SK-N-SH treated with all-trans-retinoic acid at 6 μM for 48 hours (cell line): ENCODE measurements at regions not wholly inside any gene's neighbourhood (a gene's known extent, or its start where the extent isn't known, plus 50 kb on each side); places are given as distances from the start of the nearest gene placed in this dataset.
"Not testable (repeated sequence)": the region's sequence is repeated elsewhere in the genome, so short reads cannot be mapped to it uniquely, and the experiment has no call there.

Source experiments
- ATAC-seq: fragments of 200-7000 bp; cut with Tn5 transposase; 3 replicates; pipeline ENCODE4 v1.9.1; 2020; ENCODE audit warnings: mild to moderate bottlenecking, moderate library complexity
- ARNTL ChIP-seq: fragments of 450-650 bp; formaldehyde crosslinking; IDR thresholded peaks from 2 replicates; pipeline ENCODE4 v1.5.0; 2020; ENCODE audit warnings: low read depth, mild to moderate bottlenecking, moderate library complexity, borderline replicate concordance
- CREB5 ChIP-seq: fragments of 250-450 bp; sonication (Bioruptor Pico); IDR thresholded peaks from 2 replicates; pipeline ENCODE4 v1.5.1; 2020; ENCODE audit warnings: low read depth, mild to moderate bottlenecking, moderate library complexity
- ESRRG ChIP-seq: fragments of 250-450 bp; sonication (Bioruptor Pico); IDR thresholded peaks from 2 replicates; pipeline ENCODE4 v1.6.1; 2021; ENCODE audit warnings: mild to moderate bottlenecking
- GLIS3 ChIP-seq: fragments of 250-450 bp; sonication (Bioruptor Pico); IDR thresholded peaks from 2 replicates; pipeline ENCODE4 v1.5.0; 2020; ENCODE audit warnings: mild to moderate bottlenecking, moderate library complexity
- ISL1 ChIP-seq: fragments of 250-450 bp; sonication (Bioruptor Pico); IDR thresholded peaks from 2 replicates; pipeline ENCODE4 v2.1.2; 2022; ENCODE audit warnings: mild to moderate bottlenecking, moderate library complexity
- OSR1 ChIP-seq: fragments of 250-450 bp; sonication (Bioruptor Pico); IDR thresholded peaks from 2 replicates; pipeline ENCODE4 v1.8.0; 2022; ENCODE audit warnings: moderate library complexity, mild to moderate bottlenecking, inconsistent platforms
- PATZ1 ChIP-seq: fragments of 250-450 bp; sonication (Bioruptor Pico); IDR thresholded peaks from 2 replicates; pipeline ENCODE4 v1.8.0; 2020; ENCODE audit warnings: mild to moderate bottlenecking, moderate library complexity, borderline replicate concordance
- POU6F1 ChIP-seq: fragments of 250-450 bp; sonication (Bioruptor Pico); IDR thresholded peaks from 2 replicates; pipeline ENCODE4 v1.8.0; 2021; ENCODE audit warnings: low read depth, mild to moderate bottlenecking, moderate library complexity, borderline replicate concordance
- PPARA ChIP-seq: fragments of 250-450 bp; sonication (Bioruptor Pico); IDR thresholded peaks from 2 replicates; pipeline ENCODE4 v1.5.0; 2020; ENCODE audit warnings: mild to moderate bottlenecking, borderline replicate concordance
- RARB ChIP-seq: fragments of 250-450 bp; sonication (Bioruptor Pico); IDR thresholded peaks from 2 replicates; pipeline ENCODE4 v1.8.0; 2021; ENCODE audit warnings: mild to moderate bottlenecking, moderate library complexity
- TSHZ2 ChIP-seq: fragments of 250-450 bp; sonication (Bioruptor Pico); IDR thresholded peaks from 2 replicates; pipeline ENCODE4 v1.5.0; 2020; ENCODE audit warnings: mild to moderate bottlenecking, moderate library complexity
- ZC3H10 ChIP-seq: fragments of 250-450 bp; sonication (Bioruptor Pico); IDR thresholded peaks from 2 replicates; pipeline ENCODE4 v1.5.1; 2021; ENCODE audit warnings: mild to moderate bottlenecking, moderate library complexity
- ZFP3 ChIP-seq: fragments of 250-450 bp; sonication (Bioruptor Pico); IDR thresholded peaks from 2 replicates; pipeline ENCODE4 v1.5.0; 2020; ENCODE audit warnings: mild to moderate bottlenecking, moderate library complexity
- ZFP30 ChIP-seq: fragments of 450-650 bp; formaldehyde crosslinking; IDR thresholded peaks from 2 replicates; pipeline ENCODE4 v1.5.0; 2022; ENCODE audit warnings: mild to moderate bottlenecking, moderate library complexity
- ZNF565 ChIP-seq: fragments of 450-650 bp; formaldehyde crosslinking; conservative IDR thresholded peaks from 2 replicates; pipeline ENCODE4 v1.5.0; 2020; ENCODE audit warnings: low read depth, mild to moderate bottlenecking, moderate library complexity
- ZNF70 ChIP-seq: fragments of 450-650 bp; formaldehyde crosslinking; IDR thresholded peaks from 2 replicates; pipeline ENCODE4 v1.5.0; 2020; ENCODE audit warnings: mild to moderate bottlenecking, moderate library complexity
- ZNF8 ChIP-seq: fragments of 450-650 bp; formaldehyde crosslinking; IDR thresholded peaks from 2 replicates; pipeline ENCODE4 v1.5.0; 2020; ENCODE audit warnings: mild to moderate bottlenecking, moderate library complexity

- ATAC-seq, result no peak
- TF ChIP-seq TSHZ2 (CRISPR knock-in tag) (no peak), ZFP30 (CRISPR knock-in tag) (no peak), ZNF565 (CRISPR knock-in tag) (no peak), CREB5 (no peak), OSR1 (no peak), ARNTL (no peak), ZFP3 (CRISPR knock-in tag) (no peak)
- TF ChIP-seq, all 23 proteins: peak for 0
Observed at GRCh38 chr5:120936652-120937051, 472.6 kb downstream of the PRR16 start.

- no peak for ATAC-seq
- TF ChIP-seq ZC3H10 (CRISPR knock-in tag) (no peak), ARNTL (no peak), ISL1 (no peak), RARB (no peak), POU6F1 (CRISPR knock-in tag) (no peak), TSHZ2 (CRISPR knock-in tag) (no peak), ZNF8 (CRISPR knock-in tag) (no peak), ESRRG (CRISPR knock-in tag) (no peak), GLIS3 (CRISPR knock-in tag) (no peak), ZNF70 (CRISPR knock-in tag) (no peak), PATZ1 (CRISPR knock-in tag) (no peak), ZFP30 (CRISPR knock-in tag) (no peak), ZNF565 (CRISPR knock-in tag) (no peak)
- TF ChIP-seq, all 23 proteins: peak for 0
Observed at GRCh38 chr5:120938604-120939003, 474.5 kb downstream of the PRR16 start.

- ATAC-seq, result no peak
- TF ChIP-seq GLIS3 (CRISPR knock-in tag), result no peak
- TF ChIP-seq OSR1, result no peak
- TF ChIP-seq ARNTL, result no peak
- TF ChIP-seq PPARA (CRISPR knock-in tag), result no peak
Observed at GRCh38 chr5:120942596-120943350, 478.7 kb downstream of the PRR16 start.

- not testable (repeated sequence) for ATAC-seq
Observed at GRCh38 chr5:120949596-120949995, 485.5 kb downstream of the PRR16 start.

GRCh38 chr5:120953445-120953844, 489.3 kb downstream of the PRR16 start:
- not testable (repeated sequence) for ATAC-seq
